HepG2 (cell line): ENCODE measurements at regions not wholly inside any gene's neighbourhood (a gene's known extent, or its start where the extent isn't known, plus 50 kb on each side); places are given as distances from the start of the nearest gene placed in this dataset.

Source experiments
- ATAC-seq: fragments of 200-7000 bp; cut with Tn5 transposase; 3 replicates; pipeline ENCODE4 v1.9.1; 2020; ENCODE audit warnings: mild to moderate bottlenecking, moderate library complexity
- BruUV-seq: library from RNA; stranded (reverse); fragments of 400-500 nt; replicated peaks from 2 replicates; lab custom pipeline; 2021; lab: Mats Ljungman, UMichigan
- CTCF ChIA-PET: fragments of 300-600 bp; formaldehyde crosslinking; extraction: SDS; loops from one replicate; lab custom pipeline; 2021; ENCODE audit warnings: low total read pairs, inconsistent platforms, low intra/inter-chr PET ratio; lab: Yijun Ruan, JAX
- POLR2A ChIA-PET: fragments of 350-600 bp; sonication (Branson Sonifier 250); formaldehyde crosslinking; loops from one replicate; lab custom pipeline; 2020; ENCODE audit warnings: antibody characterized with exemption, inconsistent platforms; lab: Yijun Ruan, JAX
- DNase-seq: peaks from one replicate; pipeline ENCODE4 v3.0.0-alpha.2; 2015; ENCODE audit warnings: low spot score
- FAIRE-seq: peaks from 3 replicates; lab custom pipeline; 2011; peaks lifted over from hg19 to GRCh38; lab: Jason Lieb, UNC
- H2AFZ ChIP-seq: one replicate; pipeline ENCODE4 v1.6.1; 2011; ENCODE audit warnings: low read length, inconsistent platforms
- H3K27ac ChIP-seq: fragments of 300-600 bp; 3 replicates; pipeline ENCODE4 v1.8.0; 2011; ENCODE audit warnings: mixed run types, mild to moderate bottlenecking, mixed read lengths, low read length, inconsistent platforms; ENCODE audit not compliant: insufficient read depth; ENCODE audit errors: extremely low read length
- H3K27me3 ChIP-seq, 2 experiments: fragments of 200-600 bp in 1 of 2; 2 replicates in 1 of 2; 3 replicates in 1 of 2; pipeline versions ENCODE4 v1.6.0 to v1.8.0; 2011; ENCODE audit warnings: low read length in 2 of 2, mild to moderate bottlenecking in 2 of 2, moderate library complexity in 2 of 2, inconsistent platforms in 1 of 2; ENCODE audit not compliant: insufficient read depth in 2 of 2, control insufficient read depth in 1 of 2
- H3K36me3 ChIP-seq, 2 experiments: fragments of 200-600 bp in 1 of 2; replicated peaks in 1 of 2; 2 replicates in 1 of 2; 3 replicates in 1 of 2; pipeline versions ENCODE4 v1.5.1 to v1.8.0; 2011; ENCODE audit warnings: low read length in 2 of 2, inconsistent platforms in 1 of 2; ENCODE audit not compliant: insufficient read depth in 2 of 2, control insufficient read depth in 1 of 2
- H3K4me1 ChIP-seq: 2 replicates; pipeline ENCODE4 v1.5.1; 2012; ENCODE audit warnings: low read length, inconsistent platforms; ENCODE audit not compliant: insufficient read depth
- H3K4me2 ChIP-seq: 2 replicates; pipeline ENCODE4 v1.6.0; 2011; ENCODE audit warnings: low read depth, low read length, inconsistent platforms
- H3K4me3 ChIP-seq, 3 experiments: fragments of 200-600 bp in 1 of 3; sonication (generic), shearing (Covaris generic) in 1 of 3; replicated peaks in 1 of 3; 2 replicates each; pipeline ENCODE4 v1.5.1; 2011 to 2016; ENCODE audit warnings: low read length in 3 of 3, inconsistent platforms in 2 of 3, low read depth in 2 of 3, mild to moderate bottlenecking in 2 of 3, control low read depth in 1 of 3, mixed read lengths in 1 of 3; ENCODE audit not compliant: insufficient read depth in 1 of 3
- H3K79me2 ChIP-seq: one replicate; pipeline ENCODE4 v1.6.1; 2011; ENCODE audit warnings: low read length, inconsistent platforms; ENCODE audit not compliant: insufficient read depth
- H3K9ac ChIP-seq: 2 replicates; pipeline ENCODE4 v1.6.0; 2011; ENCODE audit warnings: mild to moderate bottlenecking, low read depth, low read length, inconsistent platforms; ENCODE audit not compliant: insufficient read depth
- H3K9me3 ChIP-seq: 2 replicates; pipeline ENCODE4 v1.5.1; 2012; ENCODE audit warnings: mild to moderate bottlenecking, low read length
- H4K20me1 ChIP-seq: 2 replicates; pipeline ENCODE4 v1.6.0; 2011; ENCODE audit warnings: inconsistent platforms, mild to moderate bottlenecking, low read length, moderate library complexity; ENCODE audit not compliant: insufficient read depth
- RELA ChIP-seq: sonication (generic); formaldehyde crosslinking; IDR thresholded peaks from 2 replicates; pipeline ENCODE4 v1.4.0; 2020; ENCODE audit warnings: missing genetic modification reagents
- TCF7 ChIP-seq: sonication (generic); IDR thresholded peaks from 2 replicates; pipeline ENCODE4 v1.6.1; 2016; ENCODE audit warnings: antibody characterized with exemption, low read depth
- WGBS: methylation state at CpG from one replicate; pipeline ENCODE4 v1.1.6; 2017; ENCODE audit warnings: low lambda C conversion rate; 5-methylcytosine and 5-hydroxymethylcytosine counted together
- in situ Hi-C: cut with HindIII; loops from 2 replicates; pipeline ENCODE4 v1.10.0; 2017; ENCODE audit warnings: low pct_unique_long_range_greater_than_20kb; ENCODE audit not compliant: extremely low pct_ligation_motif_present
- intact Hi-C: fragments of 100-400 bp; cut with micrococcal nuclease; formaldehyde crosslinking; loops from one replicate; pipeline ENCODE4 v1.10.0; 2022; ENCODE audit not compliant: unreplicated experiment

GRCh38 chr4:25503779-25504178 lies 126.7 kb downstream of the ANAPC4 start:
- ChIA-PET POLR2A (no interaction called here), CTCF (no interaction called here)
- FAIRE-seq: no peak
- 16% methylated on average over 2 of the region's 2 CpGs for WGBS
- in situ Hi-C loops: no loop called here
- Histone ChIP-seq H3K4me1 (no peaks in the 10 kb centered on the region), H3K9me3 (no peaks in the 10 kb centered on the region), H3K27me3 (no peaks in the 10 kb centered on the region; a peak in 1 of 5 replicates), H3K4me3 (no peak overlapping the region), H2AFZ (no peak overlapping the region), H4K20me1 (no peaks in the 10 kb centered on the region), H3K4me2 (no peak overlapping the region), H3K9ac (no peak overlapping the region), H3K27ac (no peak overlapping the region), H3K79me2 (no peaks in the 10 kb centered on the region), H3K36me3 (no peaks in the 10 kb centered on the region)
- BruUV-seq: no TSS peak
- no peak for DNase-seq
- no peak for TF ChIP-seq TCF7
- no peak for ATAC-seq
- intact Hi-C loops: no loop called here

GRCh38 chr4:25504932-25505636 lies 128.0 kb downstream of the ANAPC4 start:
- Histone ChIP-seq H4K20me1 (no peaks in the 10 kb centered on the region), H3K36me3 (no peaks in the 10 kb centered on the region), H3K9me3 (no peaks in the 10 kb centered on the region), H3K4me3 (no peak overlapping the region), H3K27me3 (no peaks in the 10 kb centered on the region; a peak in 1 of 5 replicates), H3K4me1 (no peaks in the 10 kb centered on the region), H2AFZ (no peak overlapping the region), H3K4me2 (no peak overlapping the region), H3K27ac (no peak overlapping the region), H3K9ac (no peak overlapping the region), H3K79me2 (no peaks in the 10 kb centered on the region)
- DNase-seq (no peak), FAIRE-seq (no peak), ATAC-seq (no peak)
- in situ Hi-C loops: no loop called here
- BruUV-seq: no TSS peak
- POLR2A ChIA-PET: no interaction called here
- TF ChIP-seq RELA (CRISPR knock-in tag): no peak
- CTCF ChIA-PET: no interaction called here
- intact Hi-C loops: no loop called here
- 97% methylated on average over 56 of the region's 74 CpGs for WGBS
